Astrocyte (in vitro differentiated cells and primary cell): ENCODE measurements at regions not wholly inside any gene's neighbourhood (a gene's known extent, or its start where the extent isn't known, plus 50 kb on each side); places are given as distances from the start of the nearest gene placed in this dataset.

ENCODE experiments used
- DNase-seq: peaks from one replicate; pipeline ENCODE4 v3.0.0-alpha.2; 2010; ENCODE audit warnings: low read depth
- FAIRE-seq: peaks from 2 replicates; lab custom pipeline; 2011; peaks lifted over from hg19 to GRCh38; lab: Jason Lieb, UNC
- H2AFZ ChIP-seq: 2 replicates; pipeline ENCODE4 v1.6.0; 2012; ENCODE audit warnings: low read depth, low read length, inconsistent platforms
- H3K27ac ChIP-seq: 2 replicates; pipeline ENCODE4 v1.5.1; 2011; ENCODE audit warnings: low read depth, low read length, inconsistent platforms
- H3K27me3 ChIP-seq: 2 replicates; pipeline ENCODE4 v1.6.0; 2011; ENCODE audit warnings: low read length, inconsistent platforms; ENCODE audit not compliant: insufficient read depth
- H3K36me3 ChIP-seq: 2 replicates; pipeline ENCODE4 v1.5.1; 2011; ENCODE audit warnings: low read length, inconsistent platforms; ENCODE audit not compliant: insufficient read depth
- H3K4me1 ChIP-seq: 2 replicates; pipeline ENCODE4 v1.5.1; 2011; ENCODE audit warnings: low read length, inconsistent platforms; ENCODE audit not compliant: insufficient read depth
- H3K4me2 ChIP-seq: 2 replicates; pipeline ENCODE4 v1.6.0; 2012; ENCODE audit warnings: low read length, inconsistent platforms
- H3K4me3 ChIP-seq: 2 replicates; pipeline ENCODE4 v1.5.1; 2011; ENCODE audit warnings: low read depth, mild to moderate bottlenecking, low read length, inconsistent platforms; ENCODE audit not compliant: insufficient read depth
- H3K79me2 ChIP-seq: 2 replicates; pipeline ENCODE4 v1.6.0; 2012; ENCODE audit warnings: mild to moderate bottlenecking, low read length, inconsistent platforms; ENCODE audit not compliant: insufficient read depth
- H3K9ac ChIP-seq: 2 replicates; pipeline ENCODE4 v1.6.0; 2012; ENCODE audit warnings: mild to moderate bottlenecking, low read length, inconsistent platforms
- H3K9me3 ChIP-seq: 2 replicates; pipeline ENCODE4 v1.5.1; 2012; ENCODE audit warnings: low read depth, mild to moderate bottlenecking, low read length, inconsistent platforms; ENCODE audit not compliant: insufficient read depth
- H4K20me1 ChIP-seq: 2 replicates; pipeline ENCODE4 v1.6.0; 2012; ENCODE audit warnings: low read length, inconsistent platforms; ENCODE audit not compliant: insufficient read depth
- H3K27ac Mint-ChIP-seq: one replicate; pipeline ENCODE4 v1.8.0; 2021; ENCODE audit warnings: mild to moderate bottlenecking, mixed read lengths; ENCODE audit not compliant: unreplicated experiment
- H3K27me3 Mint-ChIP-seq: one replicate; pipeline ENCODE4 v1.8.0; 2021; ENCODE audit warnings: low read depth, mixed read lengths; ENCODE audit not compliant: unreplicated experiment
- H3K36me3 Mint-ChIP-seq: one replicate; pipeline ENCODE4 v1.8.0; 2021; ENCODE audit warnings: low read depth, mixed read lengths; ENCODE audit not compliant: unreplicated experiment
- H3K4me1 Mint-ChIP-seq: one replicate; pipeline ENCODE4 v1.8.0; 2021; ENCODE audit warnings: low read depth, mixed read lengths; ENCODE audit not compliant: unreplicated experiment
- H3K4me3 Mint-ChIP-seq: one replicate; pipeline ENCODE4 v1.8.0; 2021; ENCODE audit warnings: mild to moderate bottlenecking, moderate library complexity, mixed read lengths; ENCODE audit not compliant: unreplicated experiment
- H3K9me3 Mint-ChIP-seq: one replicate; pipeline ENCODE4 v1.8.0; 2021; ENCODE audit warnings: mild to moderate bottlenecking, mixed read lengths; ENCODE audit not compliant: unreplicated experiment
- CTCF ChIP-seq: IDR thresholded peaks from 2 replicates; pipeline ENCODE4 v1.5.1; 2011; ENCODE audit warnings: low read depth, mild to moderate bottlenecking, inconsistent platforms, low read length, moderate library complexity; ENCODE audit not compliant: insufficient read depth
- EZH2 ChIP-seq: IDR thresholded peaks from 2 replicates; pipeline ENCODE4 v1.6.1; 2012; ENCODE audit warnings: mild to moderate bottlenecking, low read length, inconsistent platforms; ENCODE audit not compliant: insufficient read depth

- Histone ChIP-seq H3K27me3 (no peaks in the 10 kb centered on the region), H3K36me3 (no peaks in the 10 kb centered on the region), H3K9me3 (peaks cover 10% of the 10 kb centered on the region), H3K9ac (no peak overlapping the region), H3K4me2 (no peak overlapping the region), H3K4me3 (no peak overlapping the region), H4K20me1 (no peaks in the 10 kb centered on the region), H2AFZ (no peak overlapping the region), H3K79me2 (no peaks in the 10 kb centered on the region), H3K27ac (no peak overlapping the region), H3K4me1 (no peaks in the 10 kb centered on the region)
- TF ChIP-seq CTCF (no peak), EZH2 (no peak)
- H3K4me3 Mint-ChIP-seq: no peak overlapping the region
- no peak for FAIRE-seq
- no peak overlapping the region for H3K27ac Mint-ChIP-seq
- H3K4me1 Mint-ChIP-seq: no peaks in the 10 kb centered on the region
- peaks cover 3% of the 10 kb centered on the region for H3K27me3 Mint-ChIP-seq
- peaks cover 5% of the 10 kb centered on the region for H3K9me3 Mint-ChIP-seq
- peaks cover 2% of the 10 kb centered on the region for H3K36me3 Mint-ChIP-seq
- no peak for DNase-seq
These were observed 360.6 kb upstream of the ADARB2 start for GRCh38 chr10:2097937-2098336.

GRCh38 chr10:2094171-2094570, 356.8 kb upstream of the ADARB2 start:
- no peaks in the 10 kb centered on the region for H3K4me1 Mint-ChIP-seq
- H3K27ac Mint-ChIP-seq: no peak overlapping the region
- Histone ChIP-seq H3K27me3 (no peaks in the 10 kb centered on the region), H4K20me1 (no peaks in the 10 kb centered on the region), H3K4me3 (no peak overlapping the region), H3K27ac (no peak overlapping the region), H3K79me2 (no peaks in the 10 kb centered on the region), H3K4me1 (no peaks in the 10 kb centered on the region), H2AFZ (no peak overlapping the region), H3K9me3 (peaks cover 2% of the 10 kb centered on the region), H3K9ac (no peak overlapping the region), H3K4me2 (no peak overlapping the region), H3K36me3 (no peaks in the 10 kb centered on the region)
- peaks cover 4% of the 10 kb centered on the region for H3K27me3 Mint-ChIP-seq
- TF ChIP-seq CTCF (no peak), EZH2 (no peak)
- FAIRE-seq: no peak
- no peak overlapping the region for H3K4me3 Mint-ChIP-seq
- H3K36me3 Mint-ChIP-seq: no peaks in the 10 kb centered on the region
- no peak for DNase-seq
- H3K9me3 Mint-ChIP-seq: peaks cover 2% of the 10 kb centered on the region

- Histone ChIP-seq H3K36me3 (no peaks in the 10 kb centered on the region), H3K27ac (no peak overlapping the region), H3K27me3 (no peaks in the 10 kb centered on the region), H3K4me2 (no peak overlapping the region), H3K79me2 (no peaks in the 10 kb centered on the region), H4K20me1 (no peaks in the 10 kb centered on the region), H3K9ac (no peak overlapping the region), H3K4me1 (no peaks in the 10 kb centered on the region), H3K4me3 (no peak overlapping the region), H2AFZ (no peak overlapping the region), H3K9me3 (no peaks in the 10 kb centered on the region)
- no peak overlapping the region for H3K4me3 Mint-ChIP-seq
- TF ChIP-seq CTCF: no peak
- TF ChIP-seq EZH2: no peak
- H3K27me3 Mint-ChIP-seq: peaks cover 3% of the 10 kb centered on the region
- H3K4me1 Mint-ChIP-seq: peaks cover 3% of the 10 kb centered on the region
- peaks cover 1% of the 10 kb centered on the region for H3K9me3 Mint-ChIP-seq
- FAIRE-seq (no peak), DNase-seq (no peak)
- no peak overlapping the region for H3K27ac Mint-ChIP-seq
- no peaks in the 10 kb centered on the region for H3K36me3 Mint-ChIP-seq
These were observed 346.3 kb upstream of the ADARB2 start for GRCh38 chr10:2083591-2083990.
